Superior temporal gyrus (tissue), 1 donor: ENCODE measurements at regions not wholly inside any gene's neighbourhood (a gene's known extent, or its start where the extent isn't known, plus 50 kb on each side); places are given as distances from the start of the nearest gene placed in this dataset.

Experiments
- DNase-seq: peaks from one replicate; pipeline ENCODE4 v3.0.0-alpha.2; 2016; ENCODE audit errors: extremely low spot score

DNA sequence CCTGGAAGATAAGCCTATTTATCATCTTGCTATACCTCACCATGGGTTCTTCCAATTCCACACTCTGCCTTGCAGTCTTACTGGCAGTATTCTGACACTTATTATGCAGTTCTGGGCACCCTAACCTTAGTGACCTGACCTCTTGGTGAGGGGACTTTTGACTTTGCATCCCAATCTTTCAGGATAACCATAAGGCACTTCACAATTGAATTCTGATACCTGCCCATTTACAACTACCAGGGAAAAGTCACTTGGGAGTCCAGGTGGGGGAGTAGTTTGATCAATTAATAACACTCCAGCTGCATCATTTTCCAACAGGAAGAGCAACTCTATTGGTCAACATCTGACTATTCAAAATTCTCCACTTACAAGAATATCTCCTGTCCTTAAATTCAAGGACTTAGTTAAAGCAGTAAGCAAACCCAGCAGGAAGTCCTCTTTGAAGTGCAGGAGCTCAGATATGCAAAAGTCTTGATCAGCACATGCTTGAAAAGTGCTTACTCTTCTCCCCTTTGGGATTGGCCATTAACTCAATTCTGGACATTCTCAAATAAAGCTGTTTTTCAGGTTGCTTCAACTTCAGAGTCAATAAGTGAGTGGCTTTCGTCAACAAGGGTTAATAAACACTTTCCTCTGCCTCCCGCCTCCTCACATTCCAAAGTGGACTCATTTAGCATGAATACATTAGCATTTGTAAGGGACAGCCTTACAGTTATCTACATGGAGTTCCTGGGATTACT lies 177.4 kb upstream of the NRIP1 start:
- no peak for DNase-seq

DNA sequence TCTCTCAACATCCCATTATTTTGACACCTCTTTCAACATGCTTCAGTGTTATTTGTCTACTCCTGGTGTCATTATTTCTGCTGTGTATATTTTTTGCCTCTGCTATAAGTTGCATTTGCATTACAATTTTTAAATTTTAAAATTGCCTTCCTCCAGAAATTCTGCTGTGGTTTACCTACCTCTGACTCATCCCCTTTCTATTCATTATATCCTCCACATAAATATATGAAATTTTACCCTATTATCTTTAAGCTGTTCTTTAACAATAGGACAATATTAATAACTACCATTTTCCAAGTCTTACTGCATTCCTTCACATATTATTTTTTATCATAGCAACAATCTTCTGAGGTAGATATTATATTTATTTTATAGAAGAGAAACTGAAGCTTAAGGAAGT lies 178.1 kb upstream of the NRIP1 start:
- no peak for DNase-seq

DNA sequence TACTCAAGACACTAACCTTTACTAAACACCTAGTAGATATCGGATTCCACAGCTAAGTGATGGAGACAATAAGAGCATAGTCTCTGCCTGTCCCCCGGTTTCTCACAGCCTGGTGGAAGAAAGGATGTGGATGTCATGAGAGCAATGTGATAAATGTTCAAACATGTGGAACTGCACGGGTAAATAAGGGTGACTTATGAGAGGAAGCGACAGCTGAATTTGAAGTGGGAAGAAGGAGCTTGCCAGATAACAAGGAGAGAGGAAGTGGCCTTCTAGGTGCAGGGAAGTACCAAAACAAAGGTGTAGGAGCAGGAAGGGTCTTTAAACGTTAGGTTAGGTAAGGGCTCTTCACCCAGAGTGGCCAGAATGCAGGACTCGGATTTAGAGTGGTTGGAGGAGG lies 178.6 kb upstream of the NRIP1 start:
- no peak for DNase-seq

DNA sequence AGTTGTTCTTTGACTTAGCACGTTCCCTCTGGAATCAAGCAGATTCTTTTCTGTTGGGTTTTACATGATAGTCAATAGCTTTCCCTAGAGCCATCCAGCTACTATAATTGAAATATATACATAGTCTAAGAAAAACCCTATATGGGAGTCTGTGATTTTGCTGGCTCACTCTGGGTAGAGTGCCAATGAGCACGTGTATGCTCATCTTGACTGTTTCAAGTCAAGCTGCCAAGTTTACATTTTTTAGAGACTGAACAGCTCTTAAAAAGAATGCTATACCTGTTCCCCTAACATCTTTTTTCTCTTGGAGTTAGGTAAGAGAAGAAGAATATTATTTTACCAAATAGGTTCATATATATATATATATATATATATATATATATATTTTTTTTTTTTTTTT lies 182.8 kb upstream of the NRIP1 start:
- DNase-seq = no peak

DNA sequence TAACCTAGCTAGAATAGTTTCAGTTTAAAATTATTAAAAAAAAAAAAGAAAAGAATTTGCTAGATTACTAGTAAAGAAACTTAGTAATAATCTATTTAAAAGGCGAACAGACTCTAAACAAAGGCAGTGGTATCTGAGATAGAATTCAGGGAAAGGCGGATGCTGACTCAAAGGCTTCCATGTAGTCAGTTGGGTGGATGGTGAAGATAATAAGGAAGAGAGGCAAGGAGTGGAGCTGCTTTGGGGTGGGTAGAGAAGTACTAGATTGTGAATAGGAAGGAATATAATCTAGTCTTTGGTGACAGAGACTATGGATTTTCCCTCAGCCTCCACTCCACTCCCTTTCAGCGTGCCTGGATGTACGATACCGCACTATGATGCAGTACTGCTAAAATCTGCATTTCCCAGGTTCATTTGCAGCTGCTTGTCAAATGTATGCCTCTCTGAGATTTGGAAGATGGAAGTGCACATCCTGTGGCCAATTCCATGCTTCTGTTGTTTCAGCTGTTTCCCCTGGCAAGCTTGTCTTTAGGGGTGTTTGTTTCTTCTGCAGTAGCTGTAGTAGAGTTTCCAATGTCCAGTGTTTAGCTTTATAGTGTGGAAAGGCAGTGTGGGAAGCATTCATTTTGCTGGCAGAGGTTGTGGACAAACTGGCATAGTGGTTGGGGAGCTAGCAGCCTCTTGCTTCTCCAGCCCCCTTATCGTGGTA lies 184.6 kb upstream of the NRIP1 start:
- no peak for DNase-seq

DNA sequence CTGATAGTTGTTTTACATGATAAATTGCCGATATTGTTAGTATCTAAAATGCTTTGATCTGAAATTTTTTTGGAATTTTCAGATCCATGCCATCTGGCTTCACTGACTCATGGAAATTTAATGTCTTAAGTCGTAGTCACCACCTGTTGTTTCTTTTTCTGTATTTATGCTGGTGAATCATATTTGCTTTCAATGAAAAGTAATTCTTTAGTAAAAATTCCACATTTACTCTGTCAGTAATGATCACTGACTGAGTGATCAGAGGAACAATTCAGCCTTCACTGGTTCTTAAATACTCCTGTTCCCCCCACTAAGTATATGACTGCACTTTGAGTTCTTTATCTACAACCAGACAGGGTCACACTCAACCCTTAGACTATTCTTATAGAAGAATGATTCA lies 185.6 kb upstream of the NRIP1 start:
- no peak for DNase-seq

DNA sequence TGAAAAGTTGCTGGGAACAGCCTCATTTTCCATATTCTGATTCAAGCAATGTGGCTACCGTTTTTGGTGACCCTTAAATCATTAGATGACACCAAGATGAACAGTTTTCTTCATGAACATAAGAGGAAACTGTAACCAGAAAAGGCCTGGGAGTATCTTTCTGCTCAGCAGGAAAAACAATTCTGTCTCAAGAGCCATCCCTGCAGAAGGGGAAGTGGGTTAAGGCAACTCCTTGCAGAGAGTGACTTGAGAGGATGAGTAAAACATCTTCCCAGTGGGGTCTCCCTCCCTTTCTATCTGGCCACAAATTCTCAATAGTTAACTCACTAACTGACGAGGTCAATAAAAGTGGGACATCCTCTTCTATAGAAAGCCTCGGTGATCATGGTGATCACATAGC lies 187.6 kb upstream of the NRIP1 start:
- no peak for DNase-seq

DNA sequence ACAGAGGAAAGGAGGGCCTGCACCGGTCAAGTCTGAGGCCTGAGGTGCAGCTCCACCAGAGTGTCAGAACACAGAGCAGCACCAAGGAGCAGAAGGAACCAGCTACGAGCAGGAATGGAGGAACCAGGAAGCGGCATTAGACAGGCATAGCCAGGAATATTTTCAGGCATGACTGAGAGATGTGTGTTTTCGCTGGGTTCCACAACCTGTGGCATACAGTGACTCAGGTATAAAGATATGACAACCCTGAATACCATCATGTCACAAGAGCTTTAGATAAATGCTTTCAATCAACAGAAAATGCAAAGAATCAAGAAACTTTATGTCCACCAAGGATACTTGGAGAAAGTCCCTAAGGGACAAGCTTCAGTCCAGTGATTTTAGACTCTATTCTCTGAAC lies 189.3 kb upstream of the NRIP1 start:
- DNase-seq = no peak

DNA sequence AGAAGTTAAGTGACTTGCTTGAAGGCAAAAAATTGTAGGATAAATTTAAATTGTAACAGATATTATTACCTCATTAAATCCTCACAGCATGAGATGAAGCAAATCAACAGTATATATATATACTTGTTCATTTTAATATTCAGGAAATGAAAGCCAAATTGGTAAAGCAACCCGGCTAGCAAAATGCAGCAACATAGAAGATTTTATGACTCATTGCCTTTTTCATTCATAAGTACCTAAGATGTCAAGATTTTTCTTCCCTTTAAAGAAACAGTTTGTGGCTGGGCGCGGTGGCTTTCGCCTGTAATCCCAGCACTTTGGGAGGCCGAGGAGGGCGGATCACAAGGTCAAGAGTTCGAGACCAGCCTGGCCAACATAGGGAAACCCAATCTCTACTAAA lies 190.5 kb upstream of the NRIP1 start:
- no peak for DNase-seq

DNA sequence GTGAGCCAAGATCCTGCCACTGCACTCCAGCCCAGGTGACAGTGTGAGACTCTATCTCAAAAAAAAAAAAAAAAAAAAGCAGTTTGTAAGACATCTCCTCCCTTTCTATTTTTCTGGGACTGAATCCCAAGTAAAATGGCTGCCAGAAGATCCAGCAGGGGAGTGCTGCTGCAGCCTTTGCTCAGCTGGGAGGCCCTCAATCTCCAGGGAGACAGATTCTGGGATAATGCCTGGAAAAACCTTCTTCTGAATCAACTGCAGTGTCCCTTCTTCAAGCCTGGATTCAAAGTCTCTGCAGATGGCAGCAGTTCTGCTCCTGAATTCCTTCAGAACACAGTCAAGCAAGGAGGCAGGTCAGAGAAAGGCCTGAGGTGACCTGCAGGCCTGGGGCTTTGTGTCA lies 191.0 kb upstream of the NRIP1 start:
- DNase-seq = no peak

DNA sequence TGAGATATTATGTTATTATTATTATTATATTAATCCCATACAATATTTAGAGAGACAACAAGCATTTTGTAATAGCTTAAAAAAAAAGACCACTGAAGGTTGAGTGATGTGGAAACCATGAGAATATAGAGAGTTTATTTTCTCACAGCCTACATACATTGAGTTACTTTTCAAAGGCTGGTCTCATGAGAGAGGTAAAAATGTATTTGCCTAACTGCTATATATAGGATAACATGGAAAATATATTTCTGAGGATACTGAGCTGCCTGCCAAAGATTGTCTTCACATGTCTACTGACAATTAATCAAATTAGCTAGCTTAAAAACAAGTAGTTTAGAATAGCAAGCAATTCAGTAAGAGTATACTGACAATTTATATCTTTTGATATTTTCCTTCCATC lies 192.2 kb upstream of the NRIP1 start:
- no peak for DNase-seq

DNA sequence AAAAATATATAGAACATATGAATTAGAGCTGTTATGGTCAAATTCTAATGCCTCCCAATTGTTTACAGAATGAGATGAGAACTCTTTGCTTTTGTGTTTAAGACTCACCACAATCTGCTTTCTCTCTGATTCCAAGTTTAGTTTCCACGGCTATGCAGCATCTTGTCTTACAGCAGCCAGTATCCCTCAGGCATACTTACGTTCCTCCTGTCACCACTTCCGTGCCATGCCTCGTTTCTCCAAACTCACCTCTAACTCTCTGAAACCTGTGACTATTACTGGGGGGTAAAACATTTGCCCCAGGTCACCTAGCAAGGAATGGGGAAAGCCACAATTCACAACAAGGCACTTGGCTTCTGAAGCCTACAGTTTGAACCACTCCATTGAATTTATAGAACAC lies 192.8 kb upstream of the NRIP1 start:
- DNase-seq = no peak

DNA sequence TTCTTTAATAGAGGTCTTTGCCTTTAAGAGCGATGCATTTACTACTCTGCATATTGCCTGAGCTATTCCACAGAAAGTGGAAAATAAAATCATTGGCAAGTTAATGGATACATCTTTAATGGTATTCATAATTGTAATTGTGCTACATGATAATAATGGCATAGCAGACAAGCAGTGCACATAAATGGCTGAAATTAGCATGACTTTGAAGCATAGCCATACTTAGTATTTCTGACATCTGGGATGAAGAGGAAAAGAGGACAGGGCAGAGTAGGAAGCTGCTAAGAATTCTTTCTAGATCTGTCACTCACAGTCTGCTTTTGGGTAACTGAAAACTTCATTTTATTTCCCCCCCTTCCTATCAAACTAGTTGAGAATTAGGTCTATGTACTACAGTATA lies 195.0 kb upstream of the NRIP1 start:
- DNase-seq = no peak

DNA sequence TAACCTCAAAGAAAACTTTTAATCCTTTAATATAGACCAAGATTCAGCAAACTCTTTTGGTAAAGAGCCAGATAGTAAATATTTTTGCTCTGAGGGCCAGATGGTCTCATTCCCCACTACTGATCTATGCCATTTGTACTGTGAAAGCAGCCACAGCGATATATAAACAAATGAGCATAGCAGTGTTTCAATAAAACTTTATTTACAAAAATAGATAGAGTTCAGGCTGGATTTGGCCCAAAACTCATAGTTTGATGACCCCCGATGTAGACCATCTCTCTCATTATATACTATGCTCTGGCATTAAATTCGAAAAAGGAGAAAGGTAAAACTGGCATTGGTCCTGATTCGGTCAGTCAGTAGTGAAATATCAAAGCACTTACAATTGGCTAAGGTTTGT lies 195.8 kb upstream of the NRIP1 start:
- no peak for DNase-seq

DNA sequence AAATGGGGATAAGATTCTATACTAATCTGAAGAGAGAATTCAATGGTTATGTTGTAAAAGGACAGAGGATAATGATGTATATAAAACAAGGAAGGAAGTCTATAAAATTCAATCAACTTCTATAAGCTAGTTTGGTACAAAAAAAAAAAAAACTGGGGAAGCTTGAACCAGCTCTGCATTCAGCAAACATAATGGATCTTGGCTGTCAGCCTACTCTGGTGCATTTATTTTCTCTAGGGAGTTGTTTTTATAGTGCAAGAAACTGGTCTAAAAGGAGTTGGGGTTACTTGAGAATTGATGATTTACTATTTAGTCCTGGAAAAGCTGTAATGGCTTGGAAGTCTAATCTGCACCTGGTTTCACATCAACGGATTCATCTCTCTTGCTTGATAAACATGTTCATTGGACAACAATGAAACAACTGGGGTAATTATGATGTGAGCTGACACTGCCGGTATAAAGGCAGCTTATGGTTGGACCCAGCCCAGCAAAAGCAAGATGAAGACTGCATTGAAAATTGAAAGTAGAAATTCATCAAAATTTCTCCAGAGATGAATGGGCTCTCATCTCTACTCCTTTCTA lies 199.4 kb upstream of the NRIP1 start:
- DNase-seq = no peak

DNA sequence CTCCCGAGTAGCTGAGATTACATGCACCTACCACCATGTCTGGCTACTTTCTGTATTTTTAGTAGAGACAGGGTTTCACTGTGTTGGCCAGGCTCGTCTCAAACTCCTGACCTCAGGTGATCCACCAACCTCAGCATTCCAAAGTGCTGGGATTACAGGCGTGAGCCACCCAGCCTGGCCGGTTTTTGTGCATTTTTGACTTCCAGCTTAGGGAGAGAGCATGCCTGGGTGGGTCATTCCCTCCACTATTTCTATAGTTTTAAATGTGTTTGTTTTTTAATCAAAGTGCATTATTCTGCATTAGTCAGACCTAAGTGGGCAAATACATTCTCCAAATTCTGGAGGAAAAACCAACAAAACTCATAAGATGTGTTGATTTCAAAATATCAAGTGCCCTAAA lies 207.4 kb upstream of the NRIP1 start:
- DNase-seq = no peak

DNA sequence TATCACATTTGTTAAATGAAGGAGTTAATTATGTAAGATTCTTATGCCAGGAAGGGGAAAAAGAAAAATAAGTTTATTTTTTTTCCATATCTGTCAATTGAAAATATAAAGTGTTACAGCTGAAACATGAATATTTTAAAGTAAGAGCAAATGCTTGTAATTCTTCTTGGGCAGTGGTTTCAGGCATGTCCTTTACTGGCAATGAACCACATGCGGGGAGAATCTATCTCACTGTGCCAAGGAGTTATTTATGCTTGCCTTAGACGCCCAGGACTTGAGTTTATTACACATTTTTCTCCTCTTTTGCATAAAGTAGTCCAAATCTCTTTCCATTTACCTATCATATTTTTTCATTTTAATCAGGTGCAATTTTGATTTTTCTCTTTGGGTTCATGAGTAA lies 207.8 kb upstream of the NRIP1 start:
- DNase-seq = no peak

DNA sequence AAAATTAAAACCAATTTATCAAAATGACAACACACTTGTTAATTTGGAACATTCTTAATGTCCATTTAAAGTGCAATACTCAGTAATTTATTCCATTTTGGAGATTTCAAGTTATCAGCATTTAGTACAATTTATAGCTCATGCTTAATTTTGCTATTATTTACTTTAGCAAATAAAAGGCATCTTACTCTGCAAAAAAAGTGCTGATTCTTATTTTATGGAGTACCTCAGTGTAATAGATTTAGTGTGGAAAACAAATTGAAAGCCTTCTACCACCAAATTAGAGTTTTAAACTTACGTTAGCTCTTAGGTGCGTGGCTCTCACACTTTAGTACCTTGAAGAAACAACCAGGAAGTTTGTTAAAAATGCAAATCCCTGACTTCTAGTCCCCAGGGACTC lies 208.4 kb upstream of the NRIP1 start:
- no peak for DNase-seq

DNA sequence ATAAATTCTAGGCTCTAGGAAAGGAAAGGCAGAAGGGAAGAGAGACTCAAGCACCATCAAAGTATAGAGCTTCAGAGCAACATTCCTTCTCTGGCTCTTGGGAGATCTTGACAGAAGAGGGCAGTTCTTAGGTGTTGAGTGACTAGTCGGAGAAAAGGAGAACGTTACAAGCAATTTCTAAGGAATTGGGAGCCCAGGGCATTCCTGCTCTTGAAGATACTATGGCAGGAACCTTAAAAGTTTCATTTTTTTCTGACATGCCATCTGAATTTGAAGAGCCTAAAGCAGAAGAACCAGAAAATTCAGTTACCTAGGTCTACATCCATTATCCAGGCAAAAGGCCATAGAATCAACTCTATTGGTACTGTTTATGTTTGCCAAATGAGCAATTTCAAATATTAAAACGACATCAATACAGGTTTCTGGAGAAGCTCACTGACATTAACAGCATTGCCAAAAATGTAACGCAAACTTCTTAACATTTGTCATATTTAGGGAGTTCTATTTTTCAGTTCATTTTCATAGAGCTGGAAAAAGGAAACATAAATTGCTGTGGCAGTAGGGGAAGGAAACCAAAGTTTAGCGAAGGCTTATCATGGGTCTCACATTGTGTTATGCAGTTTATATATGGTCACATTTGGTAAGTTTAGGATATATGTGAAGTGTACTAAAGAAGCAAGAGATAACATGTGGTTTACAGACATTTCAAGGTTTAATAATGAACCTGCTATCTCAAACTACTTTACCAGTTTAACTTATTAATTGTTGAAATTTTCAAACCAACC lies 210.1 kb upstream of the NRIP1 start:
- DNase-seq = no peak

DNA sequence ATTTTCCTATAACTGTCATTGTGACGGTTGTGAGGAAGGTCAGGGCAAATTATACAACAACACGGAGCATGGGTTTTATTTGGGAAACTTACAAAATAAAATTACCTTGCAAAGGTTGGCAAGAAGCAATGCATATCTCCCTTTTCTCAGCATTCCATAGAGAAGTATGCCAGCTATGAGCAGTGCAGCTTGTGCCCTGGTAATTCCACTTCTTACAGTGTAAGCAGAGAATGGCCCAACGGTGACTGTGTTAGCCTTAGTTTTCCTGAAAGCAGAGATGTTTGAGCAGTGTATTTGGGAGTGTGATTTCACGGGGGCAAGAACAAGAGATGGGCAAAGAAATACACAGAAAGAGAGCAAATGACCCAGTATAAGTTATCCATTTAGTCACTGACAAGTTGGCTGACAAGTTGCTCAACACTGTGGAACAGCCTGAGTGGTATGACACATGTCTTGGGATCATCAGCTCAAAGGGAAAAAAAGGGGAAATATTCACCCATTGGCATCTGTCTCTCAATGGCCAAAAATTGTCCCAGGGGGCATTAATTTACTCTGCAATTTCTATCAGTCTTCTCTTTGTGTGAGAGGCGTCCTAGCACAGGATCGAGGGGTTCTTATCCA lies 210.9 kb upstream of the NRIP1 start:
- no peak for DNase-seq

DNA sequence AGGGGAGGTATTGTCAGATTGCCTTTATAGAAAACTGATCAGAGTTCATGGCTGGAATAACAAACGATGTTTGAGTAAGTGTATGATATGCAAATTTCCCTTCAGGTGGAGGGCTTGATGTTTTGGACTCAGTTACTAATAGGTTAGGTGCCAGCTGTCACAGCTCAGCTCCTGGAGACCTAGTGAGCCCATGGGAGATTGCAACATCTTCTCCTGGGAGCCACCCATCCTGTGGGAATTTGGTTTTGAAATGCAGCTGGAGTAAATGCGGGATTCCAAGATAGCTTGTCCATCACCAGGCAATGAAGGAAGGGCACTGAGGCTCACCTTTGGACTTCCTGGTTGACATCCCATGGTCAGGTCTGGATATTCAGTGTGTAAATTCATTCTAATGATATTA lies 211.4 kb upstream of the NRIP1 start:
- DNase-seq = no peak

DNA sequence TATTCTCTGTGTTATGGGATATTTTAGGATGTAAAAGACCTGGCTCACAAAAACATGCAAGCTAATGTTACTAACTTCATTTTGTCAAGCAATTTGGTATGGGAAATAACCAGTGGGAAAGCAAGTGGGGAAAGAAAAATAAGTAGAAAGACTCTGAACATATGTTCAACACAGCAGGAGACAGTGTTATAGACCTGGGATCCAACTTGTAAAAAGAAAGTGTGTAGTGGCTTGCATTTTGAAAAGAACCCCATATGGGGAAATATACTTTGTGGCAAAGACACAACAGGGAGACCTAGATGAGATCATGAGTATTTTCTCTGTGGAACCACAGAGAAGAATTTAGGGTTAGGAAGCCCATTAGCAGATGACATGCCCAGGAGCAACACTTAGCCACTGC lies 212.7 kb upstream of the NRIP1 start:
- DNase-seq = peak; percentile 18
